ENCODE measurements at regions not wholly inside any gene's neighbourhood (a gene's known extent, or its start where the extent isn't known, plus 50 kb on each side); places are given as distances from the start of the nearest gene placed in this dataset.

GRCh38 chr6:27081188-27081587 is 166.3 kb upstream of the PRSS16 start:
- peaks cover 21% of the 10 kb centered on the region for H3K27me3 Mint-ChIP-seq (ENCODE audit: low read depth)

More at GRCh38 chr6:27081188-27081587, 166.3 kb upstream of the PRSS16 start:
- no peak overlapping the region for H3K4me2 ChIP-seq (ENCODE audit: insufficient read depth, insufficient read length, low read length)
- H3K9ac ChIP-seq (ENCODE audit: extremely low read depth, insufficient read length, low read length), result no peak overlapping the region
- H3K9me3 Mint-ChIP-seq, result no peaks in the 10 kb centered on the region
- H4K91ac ChIP-seq (ENCODE audit: insufficient read length, low read depth, low read length), result no peak overlapping the region
- no peaks in the 10 kb centered on the region for H3K27me3 ChIP-seq (ENCODE audit: insufficient read depth, low read length)
- no peak overlapping the region for H3K27ac ChIP-seq (ENCODE audit: insufficient read length, low read depth, low read length)
- no peaks in the 10 kb centered on the region for H3K79me2 ChIP-seq (ENCODE audit: insufficient read depth, low read length)
- no peaks in the 10 kb centered on the region for H3K23me2 ChIP-seq (ENCODE audit: insufficient read length, low read depth, low read length, poor library complexity, severe bottlenecking)
- H3K4me1 ChIP-seq (ENCODE audit: insufficient read depth, low read length), result no peaks in the 10 kb centered on the region
- no peak overlapping the region for H3K23ac ChIP-seq (ENCODE audit: insufficient read length, low read depth, low read length)
- H3K4ac ChIP-seq (ENCODE audit: low read depth, low read length), result no peak overlapping the region
- no peak for TF ChIP-seq CTCF (conservative IDR thresholded peaks at IDR 0.05)
- H2BK12ac ChIP-seq (ENCODE audit: insufficient read length, low read depth, low read length), result no peak overlapping the region
- H2BK20ac ChIP-seq (ENCODE audit: low read depth, low read length, poor library complexity, severe bottlenecking), result no peak overlapping the region
- no peak overlapping the region for H2AK5ac ChIP-seq (ENCODE audit: insufficient read length, low read length)
- no peak overlapping the region for H2BK120ac ChIP-seq (ENCODE audit: low read depth, low read length, poor library complexity, severe bottlenecking)
- no peak overlapping the region for H2BK5ac ChIP-seq (ENCODE audit: insufficient read length, low read length)
- no peak overlapping the region for H3K18ac ChIP-seq (ENCODE audit: insufficient read length, low read depth, low read length)
- no peak for DNase-seq
- H3K79me1 ChIP-seq (ENCODE audit: insufficient read depth, low read depth, low read length, poor library complexity, severe bottlenecking), result no peaks in the 10 kb centered on the region
- H4K20me1 ChIP-seq (ENCODE audit: control insufficient read depth, insufficient read depth, insufficient read length), result no peaks in the 10 kb centered on the region
- H3K56ac ChIP-seq (ENCODE audit: insufficient read length, low read depth, low read length), result no peak overlapping the region
- no peak overlapping the region for H3K27ac Mint-ChIP-seq
- H3K4me3 Mint-ChIP-seq, result no peak overlapping the region
- no peaks in the 10 kb centered on the region for H3K9me3 ChIP-seq (ENCODE audit: control insufficient read depth, low read depth, low read length)
- no peak overlapping the region for H3K14ac ChIP-seq (ENCODE audit: insufficient read depth, low read length)
- peaks cover 3 to 4% of the 10 kb centered on the region in 2 experiments; a peak in 3 of 4 replicates for H3K4me1 Mint-ChIP-seq
- no peak overlapping the region for H2BK15ac ChIP-seq (ENCODE audit: low read depth, low read length)
- no peaks in the 10 kb centered on the region for H3K36me3 Mint-ChIP-seq (ENCODE audit: insufficient read depth in 1 of 3, low read depth in 3 of 3)
- H2AFZ ChIP-seq (ENCODE audit: low read length), result no peak overlapping the region
- no peak overlapping the region for H4K8ac ChIP-seq (replicated peaks; ENCODE audit: insufficient read length, low read depth, low read length)
- H3T11ph ChIP-seq (ENCODE audit: low read length), result no peak overlapping the region
- no peak overlapping the region for H4K5ac ChIP-seq (ENCODE audit: insufficient read length, low read depth, low read length)
